ENCODE measurements at regions not wholly inside any gene's neighbourhood (a gene's known extent, or its start where the extent isn't known, plus 50 kb on each side); places are given as distances from the start of the nearest gene placed in this dataset.
A peak's percentile ranks its signal among the peaks of the same experiment; 100 is the strongest.

- DNase-seq (ENCODE audit: low spot score): no peak
Measured at GRCh38 chr2:219958941-219959340, 331.5 kb downstream of the SLC4A3 start.

- DNase-seq (ENCODE audit: low spot score): no peak
Measured at GRCh38 chr2:219959471-219959870, 332.0 kb downstream of the SLC4A3 start.

GRCh38 chr2:219961947-219962498 is 334.6 kb downstream of the SLC4A3 start:
- DNase-seq (ENCODE audit: low spot score): no peak

- DNase-seq (ENCODE audit: low spot score): no peak
Measured at GRCh38 chr2:219962801-219963200, 335.4 kb downstream of the SLC4A3 start.

- no peak for DNase-seq (ENCODE audit: low spot score)
Measured at GRCh38 chr2:219965287-219966194, 338.1 kb downstream of the SLC4A3 start.

- DNase-seq (ENCODE audit: low spot score): no peak
Measured at GRCh38 chr2:219967247-219968245, 340.1 kb downstream of the SLC4A3 start.

GRCh38 chr2:219968685-219969345 is 341.4 kb downstream of the SLC4A3 start:
- peak; percentile 53 for DNase-seq (ENCODE audit: low spot score)

- no peak for DNase-seq (ENCODE audit: low spot score)
Measured at GRCh38 chr2:219969508-219969907, 342.1 kb downstream of the SLC4A3 start.

GRCh38 chr2:219973136-219973535 is 345.7 kb downstream of the SLC4A3 start:
- DNase-seq (ENCODE audit: low spot score): no peak

GRCh38 chr2:219976871-219977270 is 349.4 kb downstream of the SLC4A3 start:
- no peak for DNase-seq (ENCODE audit: low spot score)

GRCh38 chr2:219980638-219981037 is 353.2 kb downstream of the SLC4A3 start:
- no peak for DNase-seq (ENCODE audit: low spot score)

- no peak for DNase-seq (ENCODE audit: low spot score)
Measured at GRCh38 chr2:219983836-219984235, 356.4 kb downstream of the SLC4A3 start.

GRCh38 chr2:219985017-219985416 is 357.6 kb downstream of the SLC4A3 start:
- no peak for DNase-seq (ENCODE audit: low spot score)

- DNase-seq (ENCODE audit: low spot score): no peak
Measured at GRCh38 chr2:219987830-219988229, 360.4 kb downstream of the SLC4A3 start.

- no peak for DNase-seq (ENCODE audit: low spot score)
Measured at GRCh38 chr2:219989744-219990143, 362.3 kb downstream of the SLC4A3 start.

GRCh38 chr2:219991116-219991515 is 363.7 kb downstream of the SLC4A3 start:
- no peak for DNase-seq (ENCODE audit: low spot score)

- no peak for DNase-seq (ENCODE audit: low spot score)
Measured at GRCh38 chr2:219995399-219995798, 368.0 kb downstream of the SLC4A3 start.

GRCh38 chr2:219995991-219996765 is 368.7 kb downstream of the SLC4A3 start:
- DNase-seq (ENCODE audit: low spot score): no peak

- DNase-seq (ENCODE audit: low spot score): peak; percentile 74
Measured at GRCh38 chr2:219997341-219997851, 370.0 kb downstream of the SLC4A3 start.

- DNase-seq (ENCODE audit: low spot score): no peak
Measured at GRCh38 chr2:219998107-219998506, 370.7 kb downstream of the SLC4A3 start.

Measured in putamen (tissue), 1 donor.